ENCODE measurements at regions not wholly inside any gene's neighbourhood (a gene's known extent, or its start where the extent isn't known, plus 50 kb on each side); places are given as distances from the start of the nearest gene placed in this dataset.

DNA sequence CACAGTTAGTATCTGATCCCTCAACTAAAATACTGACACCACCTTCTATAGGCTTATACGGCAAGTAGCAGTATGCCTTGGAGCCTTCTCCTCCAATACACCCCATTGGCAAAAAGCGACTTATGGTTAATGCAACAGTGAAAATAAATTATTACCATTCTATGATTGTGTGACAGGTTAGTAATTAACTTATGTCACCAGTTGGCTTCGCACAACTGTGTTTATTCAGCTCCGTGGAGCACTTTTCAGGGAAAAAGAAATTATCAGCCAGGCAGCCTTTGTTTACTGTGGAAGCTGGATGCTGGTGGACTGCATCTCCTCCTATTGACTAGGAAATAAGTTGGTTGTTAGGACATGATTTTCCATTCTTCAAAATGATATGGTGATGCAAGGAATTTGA is 833.8 kb upstream of the RBFOX1 start:
- WGBS (ENCODE audit: insufficient coverage), result 61% methylated on average over 2 of the region's 4 CpGs
- H3K9me3 ChIP-seq (replicated peaks; ENCODE audit: control insufficient read depth, low read depth, low read length), result no peaks in the 10 kb centered on the region
- no peak overlapping the region for H3K4me3 ChIP-seq (ENCODE audit: low read length)
- H3K36me3 ChIP-seq (ENCODE audit: control insufficient read depth, insufficient read depth, low read length), result no peaks in the 10 kb centered on the region
- H3K27me3 ChIP-seq (ENCODE audit: control insufficient read depth, insufficient read depth, low read length), result no peaks in the 10 kb centered on the region
- no peak overlapping the region for H3K27ac ChIP-seq (ENCODE audit: low read length)
- no peaks in the 10 kb centered on the region for H3K4me1 ChIP-seq (ENCODE audit: control insufficient read depth, insufficient read depth, low read length)
- no peak for DNase-seq

DNA sequence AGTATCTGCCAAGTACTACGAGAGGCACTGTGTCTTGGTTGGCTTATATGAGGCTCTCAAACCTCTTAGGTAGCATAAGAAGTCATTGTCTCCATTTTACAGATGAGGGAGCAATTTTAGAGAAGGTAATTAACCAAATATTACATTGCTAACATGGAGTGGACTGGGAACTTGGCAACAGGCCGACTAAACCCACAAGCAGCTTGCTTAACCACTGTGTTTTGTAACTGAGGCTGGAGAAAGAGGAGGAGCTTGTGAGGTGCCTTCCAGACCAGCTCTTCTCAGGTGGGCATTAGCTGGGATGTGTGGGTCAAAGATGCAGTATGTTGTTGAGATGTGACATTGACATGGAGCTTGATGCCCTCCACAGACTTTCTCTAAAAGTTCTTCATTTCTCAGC is 835.6 kb upstream of the RBFOX1 start:
- Histone ChIP-seq H3K4me1 (ENCODE audit: control insufficient read depth, insufficient read depth, low read length) (no peaks in the 10 kb centered on the region), H3K27me3 (ENCODE audit: control insufficient read depth, insufficient read depth, low read length) (no peaks in the 10 kb centered on the region), H3K27ac (ENCODE audit: low read length) (no peak overlapping the region), H3K36me3 (ENCODE audit: control insufficient read depth, insufficient read depth, low read length) (no peaks in the 10 kb centered on the region), H3K9me3 (replicated peaks; ENCODE audit: control insufficient read depth, low read depth, low read length) (no peaks in the 10 kb centered on the region), H3K4me3 (ENCODE audit: low read length) (no peak overlapping the region)
- DNase-seq, result no peak
- WGBS (ENCODE audit: insufficient coverage), result no CpG with 5 or more reads among the region's 2 CpGs

DNA sequence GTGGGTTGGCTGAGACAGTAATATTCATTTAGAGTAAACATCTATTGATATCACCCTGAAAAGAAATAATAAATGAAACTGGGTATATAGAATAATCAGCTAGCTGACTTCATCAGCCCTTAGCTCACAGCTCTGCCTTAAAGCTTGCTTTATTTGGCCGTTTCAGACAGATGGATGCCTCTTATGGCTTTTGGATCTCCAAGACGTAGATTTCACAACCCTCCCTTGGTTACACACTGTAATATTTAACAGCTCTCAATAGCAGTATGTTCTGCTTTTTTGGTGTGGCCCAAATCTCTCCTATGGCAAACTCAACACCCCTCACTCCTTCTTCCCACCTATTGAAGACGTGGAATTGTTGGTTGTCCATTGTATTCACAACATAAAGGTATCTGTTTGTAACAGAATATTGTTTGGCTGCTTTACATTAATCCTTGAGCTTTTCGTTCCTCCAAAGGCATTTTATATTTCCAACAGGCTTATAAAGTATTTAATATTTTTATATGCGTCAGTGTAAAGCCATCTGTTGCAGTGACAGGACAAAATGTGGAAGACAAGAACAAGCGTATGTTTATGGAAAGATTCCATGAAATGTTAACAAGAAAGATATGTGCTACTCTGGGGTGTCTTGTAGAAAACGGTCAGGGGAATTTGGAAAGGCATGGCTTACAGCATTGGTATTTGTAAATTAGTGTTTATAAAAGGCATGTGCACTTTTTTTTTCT is 837.0 kb upstream of the RBFOX1 start:
- H3K27ac ChIP-seq (ENCODE audit: low read length), result no peak overlapping the region
- no peaks in the 10 kb centered on the region for H3K9me3 ChIP-seq (replicated peaks; ENCODE audit: control insufficient read depth, low read depth, low read length)
- no peak for DNase-seq
- no peaks in the 10 kb centered on the region for H3K36me3 ChIP-seq (ENCODE audit: control insufficient read depth, insufficient read depth, low read length)
- WGBS (ENCODE audit: insufficient coverage), result 60% methylated on average over 4 of the region's 7 CpGs
- H3K4me3 ChIP-seq (ENCODE audit: low read length), result no peak overlapping the region
- no peaks in the 10 kb centered on the region for H3K4me1 ChIP-seq (ENCODE audit: control insufficient read depth, insufficient read depth, low read length)
- H3K27me3 ChIP-seq (ENCODE audit: control insufficient read depth, insufficient read depth, low read length), result no peaks in the 10 kb centered on the region

DNA sequence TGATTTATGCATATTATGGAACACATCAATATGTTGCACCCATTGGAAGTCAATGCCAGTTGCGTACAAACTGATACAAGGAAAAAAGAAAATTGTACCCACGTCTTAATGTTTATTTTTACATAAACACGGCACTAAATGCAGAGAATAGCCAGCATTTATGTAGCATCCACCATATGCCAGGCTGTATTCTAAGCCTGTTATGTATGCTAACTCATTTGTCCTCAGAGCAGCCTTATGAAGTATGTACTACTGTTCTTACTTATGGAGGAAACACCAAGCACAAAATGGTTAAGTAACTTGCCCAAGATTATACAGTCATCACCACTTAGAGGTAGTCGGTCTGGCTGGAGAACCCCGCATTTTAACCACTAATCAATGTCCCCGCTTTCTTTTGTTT is 837.9 kb upstream of the RBFOX1 start:
- Histone ChIP-seq H3K4me1 (ENCODE audit: control insufficient read depth, insufficient read depth, low read length) (no peaks in the 10 kb centered on the region), H3K4me3 (ENCODE audit: low read length) (no peak overlapping the region), H3K36me3 (ENCODE audit: control insufficient read depth, insufficient read depth, low read length) (no peaks in the 10 kb centered on the region), H3K27ac (ENCODE audit: low read length) (no peak overlapping the region), H3K27me3 (ENCODE audit: control insufficient read depth, insufficient read depth, low read length) (no peaks in the 10 kb centered on the region), H3K9me3 (replicated peaks; ENCODE audit: control insufficient read depth, low read depth, low read length) (no peaks in the 10 kb centered on the region)
- no CpG with 5 or more reads among the region's 6 CpGs for WGBS (ENCODE audit: insufficient coverage)
- DNase-seq, result no peak

DNA sequence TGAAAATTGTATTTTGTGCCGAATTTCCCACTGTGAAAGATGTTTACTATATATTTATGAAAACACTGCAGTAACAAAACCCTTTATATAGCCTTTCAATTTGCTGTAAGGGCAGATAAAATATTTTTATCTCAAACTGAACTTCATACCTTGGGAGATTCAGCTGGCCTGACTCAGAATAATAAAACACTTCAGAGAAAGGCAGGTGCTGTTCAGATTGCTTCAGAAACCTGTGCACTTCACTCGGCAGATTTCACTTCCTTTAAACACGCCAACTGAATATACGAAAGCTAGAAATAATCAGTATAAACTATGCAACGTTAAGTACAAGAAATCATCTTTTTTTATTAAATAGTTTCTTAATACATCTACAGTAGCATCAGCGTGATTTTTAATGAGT is 839.1 kb upstream of the RBFOX1 start:
- DNase-seq, result no peak
- H3K4me3 ChIP-seq (ENCODE audit: low read length), result no peak overlapping the region
- H3K36me3 ChIP-seq (ENCODE audit: control insufficient read depth, insufficient read depth, low read length), result no peaks in the 10 kb centered on the region
- H3K27ac ChIP-seq (ENCODE audit: low read length), result no peak overlapping the region
- no peaks in the 10 kb centered on the region for H3K4me1 ChIP-seq (ENCODE audit: control insufficient read depth, insufficient read depth, low read length)
- H3K27me3 ChIP-seq (ENCODE audit: control insufficient read depth, insufficient read depth, low read length), result no peaks in the 10 kb centered on the region
- WGBS (ENCODE audit: insufficient coverage), result 80% methylated on average over 1 of the region's 6 CpGs
- no peaks in the 10 kb centered on the region for H3K9me3 ChIP-seq (replicated peaks; ENCODE audit: control insufficient read depth, low read depth, low read length)

DNA sequence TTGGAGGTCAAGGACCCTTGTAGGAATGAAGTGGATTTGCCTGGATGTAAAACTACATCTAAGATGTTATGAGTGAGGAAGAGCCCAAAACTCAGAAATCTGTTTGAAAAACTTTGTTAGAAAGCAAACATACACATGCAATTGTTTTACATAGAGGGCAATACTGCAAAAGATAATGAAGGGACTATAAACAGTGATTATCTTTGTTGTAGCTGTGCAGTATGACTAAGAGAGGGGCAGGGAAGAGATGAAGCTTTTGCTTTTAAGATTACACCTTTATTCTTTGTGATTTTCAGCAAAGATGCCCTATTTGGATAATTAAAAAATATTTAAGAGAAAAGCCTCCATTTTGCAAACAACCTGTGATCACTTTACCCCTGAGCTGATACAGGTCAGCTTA is 839.9 kb upstream of the RBFOX1 start:
- Histone ChIP-seq H3K36me3 (ENCODE audit: control insufficient read depth, insufficient read depth, low read length) (no peaks in the 10 kb centered on the region), H3K27ac (ENCODE audit: low read length) (no peak overlapping the region), H3K4me3 (ENCODE audit: low read length) (no peak overlapping the region), H3K27me3 (ENCODE audit: control insufficient read depth, insufficient read depth, low read length) (no peaks in the 10 kb centered on the region), H3K4me1 (ENCODE audit: control insufficient read depth, insufficient read depth, low read length) (no peaks in the 10 kb centered on the region), H3K9me3 (replicated peaks; ENCODE audit: control insufficient read depth, low read depth, low read length) (no peaks in the 10 kb centered on the region)
- no peak for DNase-seq

DNA sequence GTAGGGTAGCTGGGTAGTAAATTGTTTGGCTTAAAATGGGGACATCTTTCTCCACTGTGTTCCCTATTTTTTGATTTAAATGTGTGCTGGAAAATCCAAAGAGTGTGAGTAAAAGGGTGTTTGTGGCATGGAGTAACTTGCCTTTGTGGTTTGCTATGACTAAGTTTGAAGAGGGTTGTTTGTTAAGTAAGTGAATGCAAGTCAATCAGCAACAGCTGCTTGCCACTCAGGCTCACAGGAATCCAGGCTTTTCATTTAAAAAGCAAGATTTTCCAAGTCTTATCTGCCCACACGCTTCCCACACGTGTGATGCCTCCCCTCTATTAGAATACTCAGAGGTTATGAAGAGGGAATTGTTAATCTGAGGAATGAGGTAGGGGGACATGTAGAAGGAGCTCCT is 847.7 kb upstream of the RBFOX1 start:
- Histone ChIP-seq H3K4me3 (ENCODE audit: low read length) (no peak overlapping the region), H3K9me3 (replicated peaks; ENCODE audit: control insufficient read depth, low read depth, low read length) (no peaks in the 10 kb centered on the region), H3K4me1 (ENCODE audit: control insufficient read depth, insufficient read depth, low read length) (no peaks in the 10 kb centered on the region), H3K27me3 (ENCODE audit: control insufficient read depth, insufficient read depth, low read length) (peaks cover 25% of the 10 kb centered on the region), H3K36me3 (ENCODE audit: control insufficient read depth, insufficient read depth, low read length) (no peaks in the 10 kb centered on the region), H3K27ac (ENCODE audit: low read length) (no peak overlapping the region)
- no CpG with 5 or more reads among the region's 2 CpGs for WGBS (ENCODE audit: insufficient coverage)
- no peak for DNase-seq

DNA sequence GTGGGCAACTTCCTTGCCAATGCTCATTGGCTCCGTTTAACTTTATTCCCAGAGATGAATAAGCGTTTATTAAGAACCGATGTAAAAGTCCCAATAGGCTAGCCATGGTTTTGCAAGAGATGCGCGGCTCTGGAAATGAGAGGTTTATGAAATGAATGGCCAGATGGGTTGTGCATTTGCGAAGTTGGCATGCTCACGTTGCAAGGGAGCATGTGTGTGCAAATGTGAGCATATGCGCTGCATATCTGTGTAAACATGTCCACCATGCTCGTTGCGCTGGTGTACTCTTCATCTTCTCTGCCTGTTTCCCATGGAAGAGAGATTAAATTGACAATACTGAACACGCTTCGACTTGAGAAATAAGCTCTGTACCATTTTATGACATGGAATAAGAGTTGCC is 848.6 kb upstream of the RBFOX1 start:
- H3K9me3 ChIP-seq (replicated peaks; ENCODE audit: control insufficient read depth, low read depth, low read length), result no peaks in the 10 kb centered on the region
- no peak overlapping the region for H3K27ac ChIP-seq (ENCODE audit: low read length)
- WGBS (ENCODE audit: insufficient coverage), result 30% methylated on average over 7 of the region's 12 CpGs
- peaks cover 25% of the 10 kb centered on the region for H3K27me3 ChIP-seq (ENCODE audit: control insufficient read depth, insufficient read depth, low read length)
- H3K4me3 ChIP-seq (ENCODE audit: low read length), result no peak overlapping the region
- DNase-seq, result no peak
- H3K36me3 ChIP-seq (ENCODE audit: control insufficient read depth, insufficient read depth, low read length), result no peaks in the 10 kb centered on the region
- H3K4me1 ChIP-seq (ENCODE audit: control insufficient read depth, insufficient read depth, low read length), result no peaks in the 10 kb centered on the region

DNA sequence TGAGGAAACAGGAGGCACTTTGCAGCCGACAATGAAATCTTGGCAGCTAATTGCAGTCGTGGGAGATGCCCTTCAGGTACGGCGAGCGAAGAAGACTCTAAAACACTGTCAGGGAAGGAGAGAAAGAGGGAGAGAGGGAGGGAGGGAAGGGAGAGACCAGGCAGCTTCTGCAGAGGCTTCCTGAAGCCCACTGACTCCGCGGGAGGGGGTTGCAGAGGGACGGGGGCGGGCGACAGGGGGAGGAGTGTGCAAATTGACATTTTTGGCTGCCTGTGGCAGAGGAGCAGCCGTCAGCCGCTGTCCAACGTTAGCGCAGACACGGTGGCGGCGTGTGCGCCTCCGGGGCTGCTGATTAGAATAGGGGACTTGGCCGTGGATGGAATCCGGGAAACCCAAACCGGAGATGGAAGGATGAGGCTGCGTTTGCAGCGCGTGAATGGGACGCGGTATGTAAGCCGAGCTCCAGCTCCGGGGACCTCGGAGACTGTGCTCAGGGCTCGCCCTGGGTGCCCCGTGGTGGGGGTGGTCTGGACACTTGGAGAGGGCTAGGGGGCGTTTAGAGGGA is 849.1 kb upstream of the RBFOX1 start:
- Histone ChIP-seq H3K9me3 (replicated peaks; ENCODE audit: control insufficient read depth, low read depth, low read length) (no peaks in the 10 kb centered on the region), H3K4me1 (ENCODE audit: control insufficient read depth, insufficient read depth, low read length) (no peaks in the 10 kb centered on the region), H3K27ac (ENCODE audit: low read length) (no peak overlapping the region), H3K36me3 (ENCODE audit: control insufficient read depth, insufficient read depth, low read length) (no peaks in the 10 kb centered on the region), H3K27me3 (ENCODE audit: control insufficient read depth, insufficient read depth, low read length) (peaks cover 25% of the 10 kb centered on the region), H3K4me3 (ENCODE audit: low read length) (no peak overlapping the region)
- no peak for DNase-seq
- 1% methylated on average over 31 of the region's 33 CpGs for WGBS (ENCODE audit: insufficient coverage)

DNA sequence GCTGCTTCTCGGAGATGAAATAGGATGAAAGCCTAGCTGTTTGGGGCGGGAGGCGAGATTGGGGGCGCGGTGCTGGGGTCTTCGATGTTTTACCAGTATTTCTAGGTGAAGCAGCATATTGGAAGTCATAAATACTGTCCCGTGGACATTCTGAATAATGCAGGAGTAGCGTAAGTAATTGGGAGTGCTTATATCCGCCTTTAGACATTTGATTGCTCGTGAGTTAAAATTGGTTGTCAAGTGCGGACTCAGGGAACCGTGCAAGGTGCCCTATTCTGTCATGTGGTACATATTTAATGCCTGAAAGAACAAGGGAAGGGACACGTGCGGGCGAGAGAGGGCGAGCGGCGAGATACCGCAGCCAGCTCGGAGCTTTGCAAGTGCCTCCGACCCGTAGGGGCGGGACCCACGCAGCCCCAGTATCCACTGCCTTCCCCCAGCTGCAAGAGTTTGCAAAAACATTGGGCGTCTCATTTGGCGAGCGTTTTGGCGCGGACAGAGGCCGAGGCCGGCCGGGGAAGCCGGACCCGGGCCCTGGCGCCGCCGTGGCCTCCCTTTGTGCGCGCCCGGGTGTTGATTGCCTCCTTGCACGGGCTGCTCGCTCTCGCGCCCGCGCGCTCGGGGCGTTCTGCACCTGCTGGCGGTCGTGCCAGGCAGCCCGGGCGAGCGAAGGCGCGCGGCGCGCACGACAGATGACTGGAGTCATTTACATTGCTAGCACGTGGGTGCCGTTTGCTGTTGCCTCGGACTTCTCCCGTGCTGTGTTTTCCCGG is 849.8 kb upstream of the RBFOX1 start:
- no peak overlapping the region for H3K4me3 ChIP-seq (ENCODE audit: low read length)
- DNase-seq, result no peak
- H3K9me3 ChIP-seq (replicated peaks; ENCODE audit: control insufficient read depth, low read depth, low read length), result no peaks in the 10 kb centered on the region
- H3K36me3 ChIP-seq (ENCODE audit: control insufficient read depth, insufficient read depth, low read length), result no peaks in the 10 kb centered on the region
- peaks cover 25% of the 10 kb centered on the region for H3K27me3 ChIP-seq (ENCODE audit: control insufficient read depth, insufficient read depth, low read length)
- WGBS (ENCODE audit: insufficient coverage), result 4% methylated on average over 65 of the region's 65 CpGs
- no peaks in the 10 kb centered on the region for H3K4me1 ChIP-seq (ENCODE audit: control insufficient read depth, insufficient read depth, low read length)
- H3K27ac ChIP-seq (ENCODE audit: low read length), result no peak overlapping the region
